ENCODE measurements at regions not wholly inside any gene's neighbourhood (a gene's known extent, or its start where the extent isn't known, plus 50 kb on each side); places are given as distances from the start of the nearest gene placed in this dataset.
A peak's percentile ranks its signal among the peaks of the same experiment; 100 is the strongest.
"Not testable (repeated sequence)": the region's sequence is repeated elsewhere in the genome, so short reads cannot be mapped to it uniquely, and the experiment has no call there.

DNA sequence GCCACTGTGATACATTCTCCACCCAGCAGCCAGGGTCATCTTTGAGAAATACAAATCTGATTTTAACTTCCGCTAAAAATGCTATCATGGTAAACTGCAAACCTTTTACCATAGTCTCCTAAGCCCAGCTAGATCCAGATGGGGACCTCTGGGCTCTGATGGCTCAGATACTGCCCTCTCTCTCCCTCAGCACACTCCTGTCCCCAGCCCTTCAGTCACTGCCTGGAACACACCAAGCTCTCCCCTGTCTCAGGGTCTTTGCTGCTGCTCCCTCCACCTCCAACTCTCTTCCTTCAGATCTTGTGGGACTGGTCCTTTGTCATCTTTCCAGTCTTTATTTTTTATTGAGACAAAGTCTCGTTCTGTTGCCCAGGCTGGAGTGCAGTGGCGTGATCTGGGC, 65.1 kb downstream of the SPRY4 start:
- no peak overlapping the region for H3K9ac ChIP-seq (ENCODE audit: low read depth, low read length)
- H3K4me1 ChIP-seq (ENCODE audit: insufficient read depth, low read length) = peaks cover 9% of the 10 kb centered on the region
- no peaks in the 10 kb centered on the region for H3K9me3 ChIP-seq (ENCODE audit: control insufficient read depth, insufficient read depth, low read length)
- H3K36me3 ChIP-seq (ENCODE audit: insufficient read depth, low read length) = no peaks in the 10 kb centered on the region; the same call in 1 of the 2 replicates

DNA sequence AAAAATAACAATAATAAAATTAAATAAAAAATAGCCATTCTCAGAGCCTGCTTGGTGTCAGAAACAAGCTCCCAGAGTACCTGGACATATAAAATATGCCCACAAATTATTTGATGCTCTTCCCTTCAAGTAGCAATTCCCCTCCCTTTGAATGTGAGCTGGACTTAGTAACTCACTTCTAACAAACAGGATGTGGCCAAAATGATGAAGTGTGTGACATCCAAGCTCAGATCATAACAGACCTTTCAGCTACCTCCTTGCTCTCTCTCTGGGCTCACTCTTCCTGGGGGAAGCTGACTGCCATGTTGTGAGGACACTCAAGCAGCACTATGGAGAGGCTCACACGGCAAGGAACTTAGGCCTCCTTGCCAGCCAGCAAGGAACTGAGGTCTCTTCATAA, 69.0 kb downstream of the SPRY4 start:
- Histone ChIP-seq H3K4me1 (ENCODE audit: insufficient read depth, low read length) (peaks cover 11% of the 10 kb centered on the region), H3K36me3 (ENCODE audit: insufficient read depth, low read length) (no peaks in the 10 kb centered on the region; the same call in 1 of the 2 replicates), H3K9me3 (ENCODE audit: control insufficient read depth, insufficient read depth, low read length) (no peaks in the 10 kb centered on the region), H3K9ac (ENCODE audit: low read depth, low read length) (no peak overlapping the region)

GRCh38 chr5:142254431-142254830, 70.4 kb downstream of the SPRY4 start:
- Histone ChIP-seq H3K36me3 (ENCODE audit: insufficient read depth, low read length) (no peaks in the 10 kb centered on the region; the same call in 1 of the 2 replicates), H3K4me1 (ENCODE audit: insufficient read depth, low read length) (peaks cover 5% of the 10 kb centered on the region; the same call in 1 of the 2 replicates), H3K9ac (ENCODE audit: low read depth, low read length) (no peak overlapping the region), H3K9me3 (ENCODE audit: control insufficient read depth, insufficient read depth, low read length) (no peaks in the 10 kb centered on the region)

DNA sequence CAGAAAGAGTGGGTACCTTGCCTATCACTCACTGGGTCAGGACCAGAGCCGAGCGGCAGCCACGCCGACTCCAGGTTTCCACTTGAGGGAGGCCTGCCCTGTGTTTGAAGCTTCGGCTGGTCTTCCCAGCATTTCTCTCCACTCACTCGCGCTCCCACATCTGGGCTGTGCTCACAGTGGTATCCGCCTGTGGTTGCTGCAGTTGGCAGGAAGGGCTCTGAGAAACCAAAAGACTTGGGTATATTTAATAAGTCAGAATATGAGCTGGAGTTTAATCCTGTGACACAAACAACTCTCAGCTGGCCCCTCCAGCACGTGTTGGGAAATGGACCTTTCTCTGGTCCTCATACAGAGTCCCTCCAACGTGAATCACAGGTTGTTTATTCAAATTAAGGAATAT, 70.9 kb downstream of the SPRY4 start:
- Histone ChIP-seq H3K9ac (ENCODE audit: low read depth, low read length) (no peak overlapping the region), H3K36me3 (ENCODE audit: insufficient read depth, low read length) (no peaks in the 10 kb centered on the region; the same call in 1 of the 2 replicates), H3K4me1 (ENCODE audit: insufficient read depth, low read length) (peaks cover 5% of the 10 kb centered on the region; the same call in 1 of the 2 replicates), H3K9me3 (ENCODE audit: control insufficient read depth, insufficient read depth, low read length) (no peaks in the 10 kb centered on the region)

DNA sequence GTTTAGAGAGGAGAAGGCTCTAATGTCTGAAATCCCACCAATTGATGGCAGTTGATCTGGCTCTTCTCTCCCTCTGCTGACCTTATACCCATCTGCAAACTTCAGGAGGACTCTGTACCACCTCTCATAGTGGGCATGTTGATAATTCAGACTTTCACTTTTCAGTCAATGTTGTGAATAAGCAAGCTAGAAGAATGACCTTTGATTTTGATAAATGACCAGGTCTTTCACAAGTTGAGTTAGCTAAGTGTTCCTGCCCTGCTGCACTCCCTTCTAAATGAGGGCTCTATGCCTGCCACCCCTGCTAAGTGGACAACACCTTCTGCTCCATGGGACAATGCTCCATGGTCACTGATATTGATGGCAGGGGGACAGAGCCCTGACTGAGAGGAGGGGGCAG, 74.7 kb downstream of the SPRY4 start:
- H3K36me3 ChIP-seq (ENCODE audit: insufficient read depth, low read length) = no peaks in the 10 kb centered on the region
- H3K9me3 ChIP-seq (ENCODE audit: control insufficient read depth, insufficient read depth, low read length) = no peaks in the 10 kb centered on the region
- peaks cover 16% of the 10 kb centered on the region for H3K4me1 ChIP-seq (ENCODE audit: insufficient read depth, low read length)
- no peak overlapping the region for H3K9ac ChIP-seq (ENCODE audit: low read depth, low read length)

- Histone ChIP-seq H3K36me3 (ENCODE audit: insufficient read depth, low read length) (no peaks in the 10 kb centered on the region), H3K9ac (ENCODE audit: low read depth, low read length) (no peak overlapping the region), H3K4me1 (ENCODE audit: insufficient read depth, low read length) (peaks cover 12% of the 10 kb centered on the region), H3K9me3 (ENCODE audit: control insufficient read depth, insufficient read depth, low read length) (no peaks in the 10 kb centered on the region)
These were observed 75.9 kb downstream of the SPRY4 start for GRCh38 chr5:142248853-142249462.

DNA sequence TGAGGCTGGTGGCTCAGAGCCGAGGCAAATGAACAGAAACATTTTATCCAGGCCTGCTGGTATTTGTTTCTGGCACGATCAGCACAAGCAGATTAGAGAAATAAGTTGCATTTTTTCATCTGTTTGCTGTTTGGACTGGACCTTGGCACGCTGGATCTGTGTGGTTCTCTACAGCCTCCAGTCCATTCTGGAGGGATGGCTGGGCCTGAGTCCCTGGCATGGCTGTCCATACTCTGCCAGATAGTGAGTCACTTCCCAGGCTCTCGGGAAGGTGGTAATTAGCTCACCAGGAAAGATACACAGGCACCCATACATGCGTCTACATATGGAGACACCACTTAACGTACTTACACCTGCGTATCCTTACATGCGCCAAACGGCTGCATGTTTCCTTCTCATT, 78.6 kb downstream of the SPRY4 start:
- H3K9ac ChIP-seq (ENCODE audit: low read depth, low read length) = no peak overlapping the region

GRCh38 chr5:142245786-142246185, 79.0 kb downstream of the SPRY4 start:
- Histone ChIP-seq H3K9me3 (ENCODE audit: control insufficient read depth, insufficient read depth, low read length) (no peaks in the 10 kb centered on the region), H3K9ac (ENCODE audit: low read depth, low read length) (no peak overlapping the region), H3K4me1 (ENCODE audit: insufficient read depth, low read length) (peaks cover 11% of the 10 kb centered on the region), H3K36me3 (ENCODE audit: insufficient read depth, low read length) (no peaks in the 10 kb centered on the region)

More for the DNA sequence above, 78.6 kb downstream of the SPRY4 start:
- H3K36me3 ChIP-seq (ENCODE audit: insufficient read depth, low read length) = no peaks in the 10 kb centered on the region
- no peaks in the 10 kb centered on the region for H3K9me3 ChIP-seq (ENCODE audit: control insufficient read depth, insufficient read depth, low read length)
- peaks cover 11% of the 10 kb centered on the region for H3K4me1 ChIP-seq (ENCODE audit: insufficient read depth, low read length)

DNA sequence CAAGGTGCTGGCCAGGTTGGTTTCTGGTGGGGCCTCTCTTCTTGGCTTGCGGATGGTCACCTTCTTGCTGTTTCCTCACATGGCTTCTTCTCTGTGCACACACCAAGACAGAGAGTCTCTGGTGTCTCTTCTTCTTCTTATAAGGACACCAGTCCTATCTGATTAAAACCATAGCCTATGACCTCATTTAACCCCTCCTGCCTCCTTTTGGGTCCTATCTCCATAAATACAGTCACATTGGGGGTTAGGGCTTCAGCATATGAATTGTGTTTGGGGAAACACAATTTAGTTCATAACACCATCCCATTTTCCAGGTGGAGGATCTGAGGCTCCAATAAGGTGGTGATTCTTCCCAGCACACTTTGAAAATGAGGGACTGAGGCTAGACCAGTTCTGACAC, 80.4 kb downstream of the SPRY4 start:
- Histone ChIP-seq H3K9ac (ENCODE audit: low read depth, low read length) (no peak overlapping the region), H3K36me3 (ENCODE audit: insufficient read depth, low read length) (no peaks in the 10 kb centered on the region), H3K4me1 (ENCODE audit: insufficient read depth, low read length) (peaks cover 11% of the 10 kb centered on the region), H3K9me3 (ENCODE audit: control insufficient read depth, insufficient read depth, low read length) (no peaks in the 10 kb centered on the region)

DNA sequence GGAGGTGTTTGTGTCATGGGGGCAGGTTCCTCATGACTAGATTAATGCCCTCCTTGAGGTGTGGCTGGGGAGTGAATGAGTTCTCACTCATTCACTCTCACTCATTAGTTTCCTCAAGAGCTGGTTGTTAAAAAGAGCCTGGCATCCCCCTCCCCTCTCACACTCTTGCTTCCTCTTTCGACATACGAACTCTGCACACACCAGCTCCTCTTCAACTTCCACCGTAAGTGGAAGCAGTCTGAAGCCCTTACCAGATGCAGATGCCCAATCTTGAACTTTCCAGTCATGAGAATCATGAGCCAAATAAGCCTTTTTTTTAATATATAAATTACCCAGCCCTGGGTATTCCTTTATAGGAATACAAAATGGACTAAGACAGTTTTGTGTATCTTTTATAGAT, 82.5 kb downstream of the SPRY4 start:
- peaks cover 17% of the 10 kb centered on the region for H3K4me1 ChIP-seq (ENCODE audit: insufficient read depth, low read length)
- no peak overlapping the region for H3K9ac ChIP-seq (ENCODE audit: low read depth, low read length)
- no peaks in the 10 kb centered on the region for H3K36me3 ChIP-seq (ENCODE audit: insufficient read depth, low read length)
- no peaks in the 10 kb centered on the region for H3K9me3 ChIP-seq (ENCODE audit: control insufficient read depth, insufficient read depth, low read length)

- H3K36me3 ChIP-seq (ENCODE audit: insufficient read depth, low read length) = no peaks in the 10 kb centered on the region
- H3K9ac ChIP-seq (ENCODE audit: low read depth, low read length) = no peak overlapping the region
- H3K4me1 ChIP-seq (ENCODE audit: insufficient read depth, low read length) = peaks cover 19% of the 10 kb centered on the region
- no peaks in the 10 kb centered on the region for H3K9me3 ChIP-seq (ENCODE audit: control insufficient read depth, insufficient read depth, low read length)
These were observed 85.2 kb downstream of the SPRY4 start for GRCh38 chr5:142239394-142240159.

DNA sequence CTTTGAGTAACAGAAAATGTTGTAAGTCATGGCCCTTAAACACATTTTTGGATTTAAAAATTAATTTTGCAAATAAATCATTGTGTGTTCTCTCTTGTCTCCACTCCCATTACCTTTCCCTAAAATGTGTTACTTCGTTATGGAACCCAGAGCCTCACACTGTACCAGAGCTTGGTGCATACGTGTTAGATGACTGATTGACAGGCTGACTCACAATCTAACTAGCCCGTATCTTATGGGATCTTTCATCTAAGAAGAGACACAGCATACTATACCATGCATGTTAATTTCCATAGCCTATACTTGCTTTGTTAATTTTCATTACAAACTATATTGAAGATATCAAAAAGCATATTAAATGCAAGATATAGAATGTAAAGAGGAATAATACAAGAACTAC, 87.1 kb downstream of the SPRY4 start:
- Histone ChIP-seq H3K9ac (ENCODE audit: low read depth, low read length) (no peak overlapping the region; the same call in 1 of the 2 replicates), H3K9me3 (ENCODE audit: control insufficient read depth, insufficient read depth, low read length) (no peaks in the 10 kb centered on the region), H3K36me3 (ENCODE audit: insufficient read depth, low read length) (no peaks in the 10 kb centered on the region), H3K4me1 (ENCODE audit: insufficient read depth, low read length) (peaks cover 23% of the 10 kb centered on the region)

- peak overlapping the region; percentile 28; the same call in 1 of the 2 replicates for H3K9ac ChIP-seq (ENCODE audit: low read depth, low read length)
- not testable (repeated sequence) for H3K9me3 ChIP-seq (ENCODE audit: control insufficient read depth, insufficient read depth, low read length); H3K36me3 ChIP-seq (ENCODE audit: insufficient read depth, low read length)
- peaks cover 23% of the 10 kb centered on the region for H3K4me1 ChIP-seq (ENCODE audit: insufficient read depth, low read length)
These were observed 88.0 kb downstream of the SPRY4 start for GRCh38 chr5:142236673-142237290.

- Histone ChIP-seq H3K9ac (ENCODE audit: low read depth, low read length) (peak overlapping the region; percentile 44), H3K36me3 (ENCODE audit: insufficient read depth, low read length) (no peaks in the 10 kb centered on the region), H3K4me1 (ENCODE audit: insufficient read depth, low read length) (peaks cover 23% of the 10 kb centered on the region), H3K9me3 (ENCODE audit: control insufficient read depth, insufficient read depth, low read length) (no peaks in the 10 kb centered on the region)
These were observed 88.8 kb downstream of the SPRY4 start for GRCh38 chr5:142235870-142236672.
